NCI-H526 treated with DMSO at 0.1 percent for 48 hours (cell line): ENCODE measurements at regions not wholly inside any gene's neighbourhood (a gene's known extent, or its start where the extent isn't known, plus 50 kb on each side); places are given as distances from the start of the nearest gene placed in this dataset.

Experiments
- DNase-seq: peaks from one replicate; lab custom pipeline; 2025; lab: John Stamatoyannopoulos, UW

DNA sequence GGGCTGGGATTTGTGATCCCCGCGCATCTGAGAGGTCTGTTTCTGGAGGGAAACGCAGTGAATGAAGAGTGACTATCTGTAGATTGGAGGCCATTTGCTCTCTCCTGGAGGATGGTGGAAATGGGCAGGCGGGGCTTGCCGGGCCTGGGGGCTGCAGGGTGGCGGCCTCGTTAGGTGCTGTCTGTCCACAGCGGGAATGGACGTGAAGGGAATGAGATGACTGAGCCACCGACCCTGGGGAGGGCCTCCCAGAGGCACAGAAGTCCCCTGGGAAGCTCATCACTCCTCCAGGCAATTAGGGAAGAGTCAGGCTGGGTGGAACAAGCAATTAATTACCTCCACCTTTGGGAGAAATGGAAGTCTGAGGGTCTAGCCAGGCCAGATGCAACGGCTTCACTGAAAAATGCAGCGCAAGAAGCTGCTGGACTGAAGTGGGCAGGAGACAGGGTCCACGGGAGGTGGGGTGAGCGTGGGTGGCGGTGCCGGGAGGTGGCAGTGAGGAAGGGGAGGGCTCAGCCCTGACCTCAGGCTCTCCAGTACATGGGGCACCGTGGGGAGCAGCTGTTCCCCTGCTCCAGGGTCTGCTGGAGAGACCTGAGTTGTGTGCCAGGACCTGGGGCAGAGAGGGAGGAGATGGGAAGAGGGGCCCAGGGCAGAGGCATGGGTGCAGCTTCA, 524.5 kb downstream of the BRD1 start:
- DNase-seq = no peak

DNA sequence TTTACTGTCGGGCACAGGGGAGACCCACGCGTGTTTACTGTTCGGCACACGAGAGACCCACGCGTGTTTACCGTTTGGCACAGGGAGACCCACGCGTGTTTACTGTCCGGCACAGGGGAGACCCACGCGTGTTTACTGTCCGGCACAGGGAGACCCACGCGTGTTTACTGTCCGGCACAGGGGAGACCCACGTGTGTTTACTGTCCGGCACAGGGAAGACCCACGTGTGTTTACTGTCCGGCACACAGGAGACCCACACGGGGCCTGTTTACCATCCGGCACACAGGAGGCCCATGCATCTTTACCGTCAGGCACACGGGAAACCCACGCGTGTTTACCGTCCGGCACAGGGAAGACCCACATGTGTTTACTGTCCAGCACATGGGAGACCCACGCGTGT, 525.1 kb downstream of the BRD1 start:
- no peak for DNase-seq

DNA sequence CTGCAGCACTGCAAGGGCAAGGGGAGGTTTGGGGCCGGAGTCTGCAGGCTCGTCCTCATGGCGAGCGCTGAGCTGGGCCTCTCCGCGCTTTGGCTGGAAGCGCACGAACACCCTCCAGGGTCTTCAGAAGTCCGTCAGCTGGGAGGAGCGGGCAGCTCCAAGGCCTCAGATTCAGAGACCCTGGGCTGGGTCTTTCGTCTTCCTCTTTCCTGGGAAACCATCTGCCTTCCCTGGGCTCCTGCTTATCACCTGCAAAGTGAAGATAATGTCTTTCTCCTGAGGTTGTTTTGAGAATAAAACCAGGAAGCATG, 525.6 kb downstream of the BRD1 start:
- no peak for DNase-seq

DNA sequence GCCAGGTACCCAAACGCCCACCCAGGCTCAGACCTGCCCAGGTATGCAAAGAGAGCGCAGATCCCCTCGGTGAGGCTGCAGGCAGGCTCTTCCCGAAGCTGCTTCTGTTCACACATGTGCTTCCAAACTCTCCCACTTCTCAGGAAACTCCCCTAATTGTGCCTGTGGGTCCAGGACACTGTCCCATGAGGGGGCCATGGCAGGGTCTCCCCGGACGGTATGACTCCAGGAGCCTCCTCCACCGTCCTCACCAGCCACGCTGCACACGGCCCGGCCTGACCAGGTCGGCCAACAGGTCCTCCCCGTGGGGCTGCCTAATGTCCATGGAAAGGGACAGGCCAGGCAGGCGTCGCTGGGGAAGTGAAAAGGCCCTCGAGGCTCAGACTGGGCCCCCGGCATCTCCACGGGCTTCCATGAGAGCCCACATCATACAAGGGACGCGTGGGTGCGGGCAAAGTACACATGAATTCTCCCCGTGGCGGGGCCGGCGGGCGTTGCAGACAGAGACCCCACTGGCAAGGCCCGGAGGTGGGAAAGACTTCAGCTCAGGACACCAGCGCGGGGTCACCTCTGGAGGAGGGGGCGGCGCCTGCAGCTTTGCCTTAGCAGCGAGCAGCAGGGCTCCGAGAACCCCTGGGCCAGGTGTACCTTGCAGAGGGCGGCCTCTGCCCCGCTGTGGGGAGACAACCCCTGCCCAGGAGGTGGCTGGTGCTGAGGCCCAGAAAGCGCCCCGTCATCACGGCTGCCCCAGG, 526.1 kb downstream of the BRD1 start:
- no peak for DNase-seq

DNA sequence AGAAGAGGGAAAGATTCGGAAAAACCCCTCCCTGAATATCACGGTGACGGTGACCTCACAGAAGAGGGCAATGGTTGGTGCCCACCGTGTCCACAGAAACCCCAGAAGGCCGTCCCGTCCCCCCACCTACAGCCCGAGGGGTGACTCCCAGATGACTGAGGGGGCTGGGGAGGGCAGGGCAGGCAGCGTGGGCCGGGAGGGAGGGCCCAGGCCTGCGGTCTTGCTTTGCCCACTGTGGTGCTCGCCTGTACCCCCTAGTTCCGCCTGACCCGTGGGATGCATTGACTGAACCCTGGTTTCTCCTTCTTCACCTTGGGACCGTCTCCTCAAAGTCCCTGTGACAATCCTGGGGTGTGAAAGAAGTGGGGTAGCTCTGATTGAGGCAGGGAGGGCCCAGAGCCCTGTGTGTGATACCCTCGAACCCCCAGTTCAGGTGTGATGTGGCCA, 526.7 kb downstream of the BRD1 start:
- DNase-seq = no peak

DNA sequence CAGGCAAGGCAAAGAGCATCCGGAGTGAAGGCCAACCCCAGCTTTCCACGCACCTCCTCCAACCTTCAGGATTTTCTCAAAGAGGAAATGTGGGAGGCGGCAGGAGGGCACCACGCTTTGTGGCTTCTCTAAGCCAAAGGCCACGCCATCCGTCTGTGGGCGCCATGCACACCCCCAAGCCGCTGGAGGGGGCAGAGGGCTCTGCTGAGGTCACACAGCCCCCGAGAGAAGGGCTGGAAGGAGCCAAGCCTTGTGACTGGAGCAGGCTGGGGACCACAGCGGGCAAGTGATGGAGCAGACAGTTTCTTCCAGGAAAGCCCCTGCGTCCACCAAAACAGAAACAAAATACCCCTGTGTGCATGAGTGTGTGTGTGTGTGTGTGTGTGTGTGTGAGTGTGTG, 527.4 kb downstream of the BRD1 start:
- no peak for DNase-seq

DNA sequence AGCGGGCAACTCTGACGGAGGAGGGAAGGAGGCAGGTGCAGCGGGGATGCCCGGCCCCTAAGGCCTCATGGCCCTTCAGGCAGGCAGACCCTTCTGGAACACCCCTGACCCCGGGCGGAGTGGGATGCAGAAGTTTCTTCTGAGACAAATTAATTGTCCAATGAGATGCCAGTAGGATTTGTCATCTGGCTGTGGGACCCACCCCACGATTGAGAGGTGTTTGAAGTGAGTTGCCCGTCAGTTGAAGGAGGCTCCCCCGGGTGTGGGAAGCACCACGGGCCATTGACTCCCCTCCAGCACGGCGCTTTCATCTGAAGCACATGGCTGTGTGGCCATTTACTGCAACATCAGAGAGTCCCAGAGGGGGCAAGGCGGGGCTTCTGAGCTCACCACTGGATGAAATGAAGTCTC, 527.8 kb downstream of the BRD1 start:
- DNase-seq = no peak

DNA sequence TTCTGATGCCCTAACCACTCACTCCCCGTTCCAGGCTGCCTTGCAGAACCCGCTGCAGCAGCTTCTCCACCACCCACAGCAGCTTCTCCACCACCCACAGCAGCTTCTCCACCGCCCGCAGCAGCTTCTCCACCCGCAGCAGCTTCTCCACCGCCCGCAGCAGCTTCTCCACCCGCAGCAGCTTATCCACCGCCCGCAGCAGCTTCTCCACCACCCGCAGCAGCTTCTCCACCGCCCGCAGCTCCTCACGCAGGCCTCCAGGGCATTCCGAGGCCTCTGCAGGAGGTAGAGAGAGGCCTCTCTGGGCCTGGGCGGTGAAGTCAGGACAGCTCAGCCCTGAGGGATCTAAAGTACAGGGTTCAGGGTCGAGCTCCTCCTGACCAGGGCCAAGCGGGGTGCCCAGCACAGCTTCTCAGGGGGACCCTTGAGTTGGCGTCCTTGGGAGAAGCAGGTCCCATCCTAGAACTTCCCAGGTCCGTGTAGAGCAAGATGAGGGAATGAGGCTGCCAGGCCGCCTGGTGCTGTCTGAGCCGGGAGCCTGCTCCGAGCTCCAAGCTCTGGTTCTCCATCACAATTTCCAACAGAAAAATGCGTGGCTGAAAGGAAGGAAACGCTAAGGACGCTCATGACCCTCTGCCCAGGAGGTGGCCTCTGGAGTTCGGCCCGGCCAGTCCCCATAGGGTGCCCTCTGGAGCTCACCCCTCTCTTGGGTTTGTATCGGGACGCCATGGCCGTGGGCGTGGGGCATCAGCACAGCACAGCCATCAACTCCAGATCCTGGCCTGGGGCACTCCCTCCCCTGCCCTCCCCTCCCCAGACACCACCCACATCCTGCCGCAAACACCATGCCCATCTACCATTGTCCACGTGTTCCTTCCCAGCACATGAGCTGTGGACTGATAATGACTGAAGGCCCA, 528.6 kb downstream of the BRD1 start:
- DNase-seq = no peak

DNA sequence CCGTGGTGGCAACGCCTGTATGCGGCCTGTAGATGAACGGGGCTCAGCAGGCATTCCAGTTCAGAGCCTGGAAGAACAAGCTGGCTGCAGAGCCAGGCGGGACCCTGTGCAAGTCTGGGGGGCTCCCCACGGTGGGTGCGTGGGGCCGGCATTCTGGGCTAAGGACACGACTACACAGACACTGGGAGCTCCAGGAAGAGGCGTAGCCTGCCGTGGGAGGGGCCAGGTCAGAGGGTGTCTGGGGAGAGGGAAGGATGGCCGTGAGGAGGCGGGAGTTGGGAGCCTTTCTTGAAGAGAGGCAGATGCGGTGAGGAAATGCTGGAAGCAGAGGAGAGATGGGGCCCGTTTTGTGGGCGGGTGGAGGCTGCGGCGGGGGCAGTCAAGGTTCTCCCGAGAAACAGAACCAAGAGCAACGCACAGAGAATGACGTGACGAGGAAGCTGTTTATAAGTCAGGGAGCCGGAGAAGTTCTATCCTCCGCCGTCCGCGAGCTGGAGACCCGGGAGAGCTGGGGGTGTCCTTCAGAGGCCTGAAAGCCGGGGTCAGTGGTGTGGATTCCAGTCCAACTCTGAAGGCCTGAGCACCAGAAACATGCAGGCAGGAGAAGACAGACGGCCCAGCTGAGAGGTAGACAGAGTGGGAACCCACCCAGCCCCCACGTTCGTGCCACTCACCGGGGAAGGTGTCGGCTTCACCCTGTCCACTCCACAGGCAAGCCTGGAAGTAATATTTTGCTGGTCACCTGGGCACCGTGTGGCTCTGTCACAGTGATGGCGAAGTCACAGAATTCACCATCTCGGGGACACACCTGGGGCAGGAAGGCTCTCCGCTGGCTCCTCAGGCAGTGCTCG, 529.6 kb downstream of the BRD1 start:
- DNase-seq = no peak

DNA sequence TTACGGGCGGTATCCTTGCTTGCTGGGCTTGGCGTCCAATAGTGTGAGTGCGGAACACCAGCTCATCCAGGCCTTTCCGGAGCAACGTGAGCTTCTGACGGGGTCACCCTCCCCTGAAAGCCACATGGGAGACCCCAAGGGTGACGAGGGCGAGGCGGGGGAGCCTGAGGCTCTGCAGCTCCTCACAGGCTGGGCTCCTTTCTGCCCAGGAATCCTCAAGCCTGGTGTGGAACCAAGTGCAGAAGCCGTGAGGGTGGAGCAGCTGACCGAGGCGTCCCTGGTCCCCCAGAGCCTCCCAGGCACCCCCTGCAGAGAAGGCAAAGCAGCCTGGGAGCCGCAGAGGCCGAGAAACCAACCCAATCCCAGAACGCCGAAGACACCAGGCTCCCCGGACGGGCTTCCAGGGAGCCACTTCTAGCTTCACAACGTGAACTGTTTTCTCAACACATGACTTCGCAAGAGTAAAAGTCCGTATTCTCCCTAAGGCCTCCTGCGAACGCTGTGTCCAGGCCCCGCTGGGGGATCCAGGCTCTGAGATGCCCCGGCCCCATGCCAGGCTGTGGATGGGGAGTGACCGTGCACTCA, 530.3 kb downstream of the BRD1 start:
- DNase-seq = no peak

DNA sequence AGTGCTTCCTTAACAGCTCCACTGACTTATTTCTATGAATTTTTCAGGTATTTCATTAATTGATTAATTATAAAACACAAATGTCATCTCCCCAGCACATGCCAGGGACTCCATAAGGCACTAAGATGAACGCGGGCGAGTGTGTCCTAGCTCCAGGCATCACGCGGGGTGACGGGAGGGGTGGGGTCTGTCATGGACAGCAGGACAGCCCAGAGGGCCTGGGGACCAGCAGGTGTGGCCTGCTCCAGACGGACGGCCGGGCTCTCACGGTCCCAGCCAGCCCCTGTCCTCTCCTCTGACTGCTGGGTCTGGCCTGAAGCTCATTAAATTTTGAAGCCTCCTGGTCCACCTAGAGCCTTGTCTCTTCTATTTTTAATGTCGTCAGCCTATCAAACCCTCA, 531.1 kb downstream of the BRD1 start:
- DNase-seq = no peak

DNA sequence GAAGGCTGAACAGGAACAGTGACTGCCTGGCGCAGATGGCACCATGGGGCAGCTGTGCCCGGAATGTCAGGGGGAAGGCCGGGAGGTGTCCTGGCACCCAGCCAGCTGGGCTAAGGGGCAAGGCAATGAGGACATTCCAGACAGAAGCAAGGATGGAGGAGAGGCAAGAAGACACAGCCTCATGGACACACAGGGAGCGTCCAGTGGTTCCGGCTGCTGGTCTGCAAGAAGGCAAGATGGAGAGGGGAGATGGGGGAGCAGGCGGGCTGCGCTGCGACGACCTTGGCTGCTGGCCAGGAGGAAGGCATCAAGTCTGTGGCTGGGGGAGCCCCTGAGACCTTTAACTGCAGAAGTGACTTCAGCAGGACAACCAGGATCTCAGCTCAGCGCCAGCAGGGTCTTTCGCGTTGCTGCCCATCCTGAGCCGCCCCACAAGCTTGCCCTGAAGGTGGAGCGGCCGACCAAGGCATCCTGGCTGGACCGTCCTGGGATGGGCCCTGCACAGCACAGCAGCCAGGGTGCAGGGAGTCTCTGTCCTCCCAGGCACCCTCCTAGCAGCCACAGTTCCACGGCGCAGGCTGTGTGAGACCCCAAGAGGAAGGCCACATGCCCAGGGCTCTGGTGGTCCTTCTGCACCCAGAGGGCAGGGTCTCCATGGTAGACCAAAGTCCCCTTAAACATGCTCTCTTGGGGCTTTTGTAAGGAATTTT, 531.7 kb downstream of the BRD1 start:
- DNase-seq = no peak

DNA sequence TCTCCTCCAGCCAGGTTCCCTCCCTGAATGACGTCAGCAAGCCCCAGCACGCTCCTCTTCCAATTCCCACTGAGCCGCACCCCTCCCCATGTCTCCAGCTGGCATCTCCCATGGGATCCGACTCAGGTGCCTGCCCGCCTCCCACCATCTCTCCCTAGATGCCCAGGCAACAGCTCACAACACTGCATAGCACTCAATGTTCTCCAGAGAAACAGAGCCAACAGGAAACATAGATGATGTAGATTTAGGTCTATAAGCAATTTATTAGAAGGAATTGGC, 532.3 kb downstream of the BRD1 start:
- no peak for DNase-seq

DNA sequence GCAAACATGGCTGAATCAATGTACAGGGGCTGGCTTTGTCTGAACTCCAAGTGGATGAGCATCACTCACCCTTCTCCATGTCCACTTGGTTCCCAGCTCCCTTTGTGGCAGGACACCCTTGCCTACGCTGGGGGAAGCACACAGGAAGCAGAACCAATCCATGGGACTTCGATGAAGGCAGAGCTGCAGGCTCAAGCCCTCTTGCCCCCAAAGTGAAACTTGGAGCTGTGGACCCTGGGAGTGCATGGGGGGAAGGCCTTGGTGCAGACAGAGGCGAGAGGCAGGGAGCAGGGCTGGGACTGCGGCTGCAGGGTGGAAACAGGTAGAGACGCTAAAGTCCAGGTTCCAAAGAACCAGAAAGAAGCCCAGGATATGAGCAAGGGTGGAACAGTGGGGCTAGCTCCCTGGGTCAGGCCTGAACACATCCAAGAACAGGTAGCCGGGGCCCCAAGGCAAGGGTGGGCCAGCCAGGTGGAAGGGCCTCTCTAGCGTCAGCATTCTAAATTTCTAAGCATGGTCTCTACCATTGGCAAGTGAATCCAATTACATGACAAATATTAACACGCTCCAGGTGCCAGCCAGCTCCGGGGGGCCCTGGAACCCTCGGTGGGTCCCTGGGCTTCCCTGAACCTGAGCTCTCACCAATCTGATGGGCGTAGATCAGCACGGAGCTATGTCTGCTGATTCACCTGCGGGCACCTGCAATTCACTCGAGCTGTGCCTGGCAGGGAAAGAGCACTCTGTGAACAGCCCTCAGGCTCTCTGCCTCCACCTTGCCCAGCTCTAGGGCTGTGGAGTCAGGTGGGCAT, 532.8 kb downstream of the BRD1 start:
- DNase-seq = no peak

DNA sequence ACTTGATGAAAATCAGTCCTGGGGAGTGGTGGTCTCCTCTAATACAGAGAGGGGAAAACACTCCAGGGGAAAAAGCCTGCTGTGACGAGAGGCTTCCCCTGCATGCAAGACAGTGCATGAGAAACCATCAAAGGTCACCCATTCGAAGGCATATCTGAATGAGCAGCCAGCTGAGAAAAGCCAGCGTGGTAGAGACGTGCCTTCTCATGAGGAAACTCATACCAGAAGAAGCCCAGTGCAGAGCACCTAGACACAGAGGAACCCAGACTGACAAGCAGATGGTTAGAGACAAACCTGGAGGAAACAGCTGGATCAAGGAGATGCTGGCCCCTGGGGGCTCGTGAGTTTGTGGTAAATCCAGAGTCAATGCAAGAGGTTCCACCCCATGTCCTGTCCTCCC, 534.8 kb downstream of the BRD1 start:
- no peak for DNase-seq

DNA sequence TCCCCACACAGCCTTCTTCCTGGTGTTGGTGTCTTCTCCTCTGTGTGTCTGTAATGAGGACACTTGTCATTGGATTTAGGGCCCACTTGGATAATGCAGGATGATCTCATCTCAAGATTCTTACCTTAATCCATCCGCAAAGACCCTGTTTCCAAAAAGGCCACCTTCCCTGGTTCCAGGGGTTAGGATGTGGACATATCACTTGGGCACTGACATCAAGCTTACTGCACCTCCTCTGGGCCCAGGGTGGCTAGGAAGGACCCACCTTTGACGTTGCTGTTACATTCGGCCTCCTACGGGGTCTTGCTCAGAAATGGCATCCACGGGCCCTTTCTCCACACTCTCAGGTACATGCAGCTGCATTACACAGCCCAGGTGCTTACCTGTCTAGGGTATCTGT, 535.9 kb downstream of the BRD1 start:
- DNase-seq = no peak

DNA sequence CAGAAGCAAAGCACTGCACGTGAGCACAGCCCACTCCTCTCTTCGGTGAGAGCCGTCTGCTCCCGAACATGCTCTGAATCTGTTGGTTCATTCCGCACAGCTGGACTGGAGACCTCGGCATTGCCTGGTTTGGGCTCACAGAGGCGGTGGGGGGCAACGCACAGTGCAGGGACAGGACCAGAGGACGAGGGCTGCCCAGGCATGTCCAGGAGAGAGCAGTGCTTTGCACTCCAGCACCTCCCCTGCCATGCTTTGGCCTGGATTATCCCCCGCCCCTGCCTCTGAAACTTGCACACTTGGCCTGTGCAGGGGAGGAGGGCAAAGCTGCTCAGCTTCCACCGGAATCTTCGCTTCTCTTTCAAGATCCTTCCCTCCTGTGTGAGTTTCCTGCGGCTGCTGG, 536.5 kb downstream of the BRD1 start:
- DNase-seq = no peak

DNA sequence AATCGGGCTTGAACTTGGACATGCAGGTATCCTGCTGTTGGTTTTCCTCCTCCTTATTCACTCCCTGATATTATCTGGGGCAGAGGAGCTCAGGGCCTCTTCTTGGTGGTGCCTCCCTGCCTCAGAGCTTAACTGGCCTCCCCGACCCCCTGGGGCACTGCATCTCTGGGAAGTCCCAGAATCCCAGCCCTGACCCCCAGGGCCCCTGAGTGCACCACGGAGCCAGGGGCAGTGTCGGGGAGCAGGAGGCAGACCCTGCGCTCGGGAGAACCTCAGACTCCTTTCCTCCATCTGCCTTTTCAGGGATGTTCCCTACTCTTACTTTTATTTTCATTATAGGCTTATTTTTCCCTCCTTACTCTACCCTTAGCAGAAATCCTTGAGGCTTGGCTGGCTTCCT, 537.0 kb downstream of the BRD1 start:
- DNase-seq = no peak

DNA sequence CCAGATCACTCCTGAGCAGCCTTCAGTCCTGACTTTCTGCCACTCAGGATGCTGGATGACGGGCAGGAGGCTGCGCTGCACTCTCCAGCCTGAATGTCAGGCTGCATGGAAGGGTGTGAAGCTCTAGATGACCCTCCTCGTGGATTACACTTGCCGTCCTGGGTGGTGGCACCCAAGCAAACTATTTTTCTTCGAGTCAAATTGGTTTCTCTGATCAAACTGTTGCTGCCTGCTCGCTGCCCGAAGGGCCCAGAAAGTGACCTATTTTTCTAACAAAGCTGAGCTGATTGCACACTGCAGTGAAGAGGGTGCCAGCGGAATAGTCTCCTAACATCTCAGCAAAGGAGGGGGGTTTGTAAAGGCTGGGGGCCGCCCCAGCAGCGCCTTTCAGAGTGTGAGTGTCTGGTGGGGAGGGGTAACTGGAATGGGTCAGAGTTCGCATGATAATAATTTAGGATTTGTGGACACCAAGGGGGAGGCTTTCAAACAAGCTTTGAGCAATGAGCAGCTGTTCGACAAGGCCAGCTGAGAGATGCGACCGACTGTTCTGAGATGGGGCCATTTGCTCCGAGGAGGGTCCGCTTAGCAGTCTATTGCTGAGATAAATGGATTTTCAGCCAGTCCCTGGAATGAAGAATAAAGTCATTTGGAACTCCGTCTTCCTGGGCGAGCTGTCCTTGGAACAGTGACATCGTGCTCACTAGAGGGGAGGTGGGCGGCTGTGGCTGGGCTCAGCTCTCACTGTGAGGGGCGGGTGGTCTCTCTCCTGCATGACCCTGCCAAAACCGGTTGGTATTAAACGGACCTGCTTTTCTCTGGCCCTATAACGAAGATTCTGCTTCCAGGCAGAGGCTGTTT, 537.6 kb downstream of the BRD1 start:
- DNase-seq = no peak
